K562 (cell line): ENCODE measurements at regions not wholly inside any gene's neighbourhood (a gene's known extent, or its start where the extent isn't known, plus 50 kb on each side); places are given as distances from the start of the nearest gene placed in this dataset.

Source experiments
- ATAC-seq: fragments of 200-7000 bp; cut with Tn5 transposase; 3 replicates; pipeline ENCODE4 v1.9.1; 2020; ENCODE audit warnings: moderate library complexity
- BruUV-seq: library from RNA; stranded (reverse); fragments of 400-500 nt; replicated peaks from 2 replicates; lab custom pipeline; 2021; lab: Mats Ljungman, UMichigan
- CTCF ChIA-PET: fragments of 300-600 bp; formaldehyde crosslinking; extraction: SDS; loops from one replicate; lab custom pipeline; 2021; ENCODE audit warnings: low intra/inter-chr PET ratio; lab: Yijun Ruan, JAX
- POLR2A ChIA-PET: fragments of 300-600, 350-650 bp; sonication (Branson Sonifier 250); formaldehyde crosslinking; extraction: SDS; loops from one replicate; lab custom pipeline; 2021; ENCODE audit warnings: antibody characterized with exemption, inconsistent platforms; lab: Yijun Ruan, JAX
- DNase-seq, 4 experiments: peaks; one replicate each; pipeline versions ENCODE4 v3.0.0 to v3.0.0-alpha.2; 2011 to 2018; ENCODE audit warnings: low spot score in 3 of 4, mixed read lengths in 3 of 4; ENCODE audit errors: extremely low read depth in 1 of 4
- FAIRE-seq: peaks from 2 replicates; lab custom pipeline; 2011; peaks lifted over from hg19 to GRCh38; lab: Jason Lieb, UNC
- H2AFZ ChIP-seq: 2 replicates; pipeline ENCODE4 v1.6.0; 2011; ENCODE audit warnings: low read depth, low read length, control low read depth, inconsistent platforms
- H3K27ac ChIP-seq: fragments of 200-600 bp; 3 replicates; pipeline ENCODE4 v1.8.0; 2011; ENCODE audit warnings: low read depth, mild to moderate bottlenecking, control low read depth, inconsistent platforms, low read length, moderate library complexity, mixed read lengths; ENCODE audit errors: extremely low read depth
- H3K27me3 ChIP-seq, 2 experiments: fragments of 300-600 bp in 1 of 2; 2 replicates in 1 of 2; 3 replicates in 1 of 2; pipeline versions ENCODE4 v1.6.0 to v1.8.0; 2011; ENCODE audit warnings: inconsistent platforms in 2 of 2, low read length in 2 of 2, mild to moderate bottlenecking in 1 of 2, mixed read lengths in 1 of 2, moderate library complexity in 1 of 2; ENCODE audit not compliant: control insufficient read depth in 2 of 2, insufficient read depth in 2 of 2
- H3K36me3 ChIP-seq: fragments of 300-600 bp; 3 replicates; pipeline ENCODE4 v1.8.0; 2011; ENCODE audit warnings: mild to moderate bottlenecking, low read length, inconsistent platforms; ENCODE audit not compliant: control insufficient read depth, insufficient read depth
- H3K4me1 ChIP-seq, 2 experiments: fragments of 200-600 bp in 1 of 2; replicated peaks in 1 of 2; 2 replicates in 1 of 2; 3 replicates in 1 of 2; pipeline versions ENCODE4 v1.5.1 to v1.8.0; 2011; ENCODE audit warnings: inconsistent platforms in 2 of 2, low read length in 2 of 2, mild to moderate bottlenecking in 1 of 2, mixed read lengths in 1 of 2, moderate library complexity in 1 of 2; ENCODE audit not compliant: control insufficient read depth in 2 of 2, insufficient read depth in 2 of 2
- H3K4me2 ChIP-seq: 2 replicates; pipeline ENCODE4 v1.6.1; 2011; ENCODE audit warnings: low read length, control low read depth, inconsistent platforms, mixed read lengths; ENCODE audit not compliant: insufficient read depth
- H3K4me3 ChIP-seq: fragments of 200-600 bp; sonication (generic), shearing (Covaris generic); 2 replicates; pipeline ENCODE4 v1.5.1; 2016; ENCODE audit warnings: control low read depth, inconsistent platforms
- H3K79me2 ChIP-seq: fragments of 200-600 bp; 3 replicates; pipeline ENCODE4 v1.8.0; 2011; ENCODE audit warnings: low read length, inconsistent platforms; ENCODE audit not compliant: control insufficient read depth, insufficient read depth
- H3K9ac ChIP-seq, 2 experiments: 2 replicates each; pipeline versions ENCODE4 v1.6.0 to v1.6.1; 2011; ENCODE audit warnings: low read depth in 2 of 2, low read length in 2 of 2, control low read depth in 1 of 2, inconsistent platforms in 1 of 2, mild to moderate bottlenecking in 1 of 2, mixed read lengths in 1 of 2; ENCODE audit not compliant: insufficient read depth in 1 of 2
- H3K9me1 ChIP-seq: one replicate; pipeline ENCODE4 v1.6.0; 2011; ENCODE audit warnings: inconsistent platforms, mild to moderate bottlenecking, low read length, moderate library complexity; ENCODE audit not compliant: control insufficient read depth, insufficient read depth
- H3K9me3 ChIP-seq: replicated peaks from 2 replicates; pipeline ENCODE4 v1.5.1; 2011; ENCODE audit warnings: low read depth, low read length, inconsistent platforms; ENCODE audit not compliant: control insufficient read depth, insufficient read depth
- H4K20me1 ChIP-seq: replicated peaks from 2 replicates; pipeline ENCODE4 v1.6.1; 2011; ENCODE audit warnings: low read length, inconsistent platforms, mixed read lengths; ENCODE audit not compliant: control insufficient read depth, insufficient read depth
- AFF4 ChIP-seq: sonication (generic); formaldehyde crosslinking; IDR thresholded peaks from 2 replicates; pipeline ENCODE4 v1.8.0; 2023; ENCODE audit warnings: mild to moderate bottlenecking, missing genetic modification reagents
- FOXK1 ChIP-seq: sonication (generic); formaldehyde crosslinking; IDR thresholded peaks from 2 replicates; pipeline ENCODE4 v1.8.0; 2022; ENCODE audit warnings: missing genetic modification reagents, mild to moderate bottlenecking, borderline replicate concordance
- NUFIP1 ChIP-seq: fragments of 450-650 bp; IDR thresholded peaks from 2 replicates; pipeline ENCODE4 v1.6.1; 2018; ENCODE audit not compliant: partially characterized antibody
- PCBP1 ChIP-seq: fragments of 200-400 bp; formaldehyde crosslinking; IDR thresholded peaks from 2 replicates; pipeline ENCODE4 v1.6.1; 2018; ENCODE audit warnings: mild to moderate bottlenecking, low read depth, low read length; ENCODE audit not compliant: poor library complexity, severe bottlenecking
- RBM22 ChIP-seq: fragments of 200-400 bp; formaldehyde crosslinking; IDR thresholded peaks from 2 replicates; pipeline ENCODE4 v1.6.1; 2018; ENCODE audit warnings: low read length, low read depth; ENCODE audit not compliant: poor library complexity, severe bottlenecking
- RHOXF2B ChIP-seq: fragments of 250-450 bp; sonication (Bioruptor Pico); conservative IDR thresholded peaks from 2 replicates; pipeline ENCODE4 v1.5.1; 2021
- SIN3B ChIP-seq: fragments of 450-650 bp; IDR thresholded peaks from 2 replicates; pipeline ENCODE4 v1.6.1; 2017; ENCODE audit warnings: low read depth, mild to moderate bottlenecking, moderate library complexity
- SNIP1 ChIP-seq: fragments of 450-650 bp; IDR thresholded peaks from 2 replicates; pipeline ENCODE4 v1.7.1; 2017; ENCODE audit warnings: low read depth, mild to moderate bottlenecking
- SRSF3 ChIP-seq: fragments of 200-400 bp; formaldehyde crosslinking; IDR thresholded peaks from 2 replicates; pipeline ENCODE4 v1.6.1; 2016; ENCODE audit warnings: mild to moderate bottlenecking, low read length, moderate library complexity; ENCODE audit not compliant: insufficient read depth
- ZFPM2 ChIP-seq: fragments of 250-450 bp; sonication (Bioruptor Pico); IDR thresholded peaks from 2 replicates; pipeline ENCODE4 v1.5.1; 2022; ENCODE audit warnings: mild to moderate bottlenecking
- ZNF133 ChIP-seq: fragments of 250-450 bp; sonication (Bioruptor Pico); IDR thresholded peaks from 2 replicates; pipeline ENCODE4 v1.4.0; 2020; ENCODE audit warnings: mild to moderate bottlenecking
- ZNF197 ChIP-seq: fragments of 200-800 bp; sonication (Bioruptor generic); IDR thresholded peaks from 2 replicates; pipeline ENCODE4 v1.6.1; 2016; ENCODE audit warnings: low read depth, missing genetic modification characterization, missing compliant biosample characterization
- ZNF445 ChIP-seq: fragments of 250-450 bp; sonication (Bioruptor Pico); IDR thresholded peaks from 2 replicates; pipeline ENCODE4 v1.4.0; 2020; ENCODE audit warnings: low read depth, mild to moderate bottlenecking, moderate library complexity
- ZNF766 ChIP-seq: fragments of 200-800 bp; sonication (Bioruptor generic); conservative IDR thresholded peaks from 2 replicates; pipeline ENCODE4 v1.6.1; 2016; ENCODE audit warnings: missing genetic modification characterization, missing compliant biosample characterization
- WGBS: fragments of 100-300 bp; shearing (Covaris generic); methylation state at CpG from one replicate; pipeline ENCODE4 v1.1.6; 2016; ENCODE audit warnings: low coverage, mixed read lengths; ENCODE audit not compliant: insufficient coverage; ENCODE audit errors: missing lambda C conversion rate; 5-methylcytosine and 5-hydroxymethylcytosine counted together
- in situ Hi-C: fragments of 300-500 bp; cut with MboI; formaldehyde crosslinking; loops from 4 replicates; pipeline ENCODE4 v1.15.0; 2018; ENCODE audit warnings: inconsistent platforms, mixed read lengths
- intact Hi-C: fragments of 100-400 bp; cut with micrococcal nuclease; formaldehyde crosslinking; loops from 2 replicates; pipeline ENCODE4 v1.14.2; 2022

- H4K20me1 ChIP-seq, result no peaks in the 10 kb centered on the region
- in situ Hi-C loops, result no loop called here
- DNase-seq, result no peak
- H3K36me3 ChIP-seq, result no peaks in the 10 kb centered on the region
- POLR2A ChIA-PET, result no interaction called here
- no peak overlapping the region for H3K4me3 ChIP-seq
- no peak overlapping the region for H3K27ac ChIP-seq
- TF ChIP-seq ZFPM2 (no peak), ZNF197 (CRISPR knock-in tag) (no peak), RBM22 (no peak), SIN3B (no peak), SRSF3 (no peak), NUFIP1 (no peak), SNIP1 (no peak), RHOXF2B (CRISPR knock-in tag) (no peak), PCBP1 (no peak), FOXK1 (CRISPR knock-in tag) (no peak), ZNF133 (CRISPR knock-in tag) (no peak), ZNF445 (CRISPR knock-in tag) (no peak), ZNF766 (no peak), AFF4 (no peak)
- TF ChIP-seq, all 486 proteins: peak for 0
- Histone ChIP-seq H3K9me1 (no peaks in the 10 kb centered on the region), H3K27me3 (no peaks in the 10 kb centered on the region), H3K4me1 (no peaks in the 10 kb centered on the region), H3K9me3 (no peaks in the 10 kb centered on the region), H2AFZ (no peak overlapping the region), H3K9ac (no peak overlapping the region), H3K79me2 (no peaks in the 10 kb centered on the region), H3K4me2 (no peak overlapping the region)
- CTCF ChIA-PET, result no interaction called here
- ATAC-seq, result no peak
- 20% methylated on average over 1 of the region's 1 CpG for WGBS
- intact Hi-C loops, result no loop called here
- no peak for FAIRE-seq
- no TSS peak for BruUV-seq
Measured at GRCh38 chr3:168427835-168428475, 332.2 kb upstream of the GOLIM4 start.
